Endometrial microvascular endothelial cells (primary cell): ENCODE measurements at regions not wholly inside any gene's neighbourhood (a gene's known extent, or its start where the extent isn't known, plus 50 kb on each side); places are given as distances from the start of the nearest gene placed in this dataset.

Experiments
- in situ Hi-C: cut with HindIII; loops from 2 replicates; pipeline ENCODE4 v1.10.0; 2017; ENCODE audit warnings: low sequenced_read_pairs, low pct_unique_long_range_greater_than_20kb; ENCODE audit errors: inconsistent ontology term

- in situ Hi-C loops = no loop called here
Measured at GRCh38 chr6:44556046-44556445, 168.5 kb downstream of the CDC5L start.

- in situ Hi-C loops = no loop called here
Measured at GRCh38 chr6:44558024-44558831, 170.7 kb downstream of the CDC5L start.

GRCh38 chr6:44558832-44559251 is 171.3 kb downstream of the CDC5L start:
- in situ Hi-C loops = no loop called here

GRCh38 chr6:44559486-44560270 is 172.2 kb downstream of the CDC5L start:
- in situ Hi-C loops = no loop called here

GRCh38 chr6:44560458-44561059 is 173.1 kb downstream of the CDC5L start:
- in situ Hi-C loops = no loop called here

- in situ Hi-C loops = no loop called here
Measured at GRCh38 chr6:44561060-44561623, 173.6 kb downstream of the CDC5L start.

- in situ Hi-C loops = no loop called here
Measured at GRCh38 chr6:44561832-44562665, 174.5 kb downstream of the CDC5L start.

GRCh38 chr6:44563397-44563796 is 175.9 kb downstream of the CDC5L start:
- in situ Hi-C loops = no loop called here

- in situ Hi-C loops = no loop called here
Measured at GRCh38 chr6:44564906-44565524, 177.5 kb downstream of the CDC5L start.

GRCh38 chr6:44567406-44567805 is 179.9 kb downstream of the CDC5L start:
- in situ Hi-C loops = no loop called here

- in situ Hi-C loops = no loop called here
Measured at GRCh38 chr6:44569131-44569530, 181.6 kb downstream of the CDC5L start.

- in situ Hi-C loops = no loop called here
Measured at GRCh38 chr6:44569931-44570385, 182.5 kb downstream of the CDC5L start.

GRCh38 chr6:44571510-44571909 is 184.0 kb downstream of the CDC5L start:
- in situ Hi-C loops = no loop called here

- in situ Hi-C loops = no loop called here
Measured at GRCh38 chr6:44572346-44572745, 184.8 kb downstream of the CDC5L start.

GRCh38 chr6:44575644-44576043 is 188.1 kb downstream of the CDC5L start:
- in situ Hi-C loops = no loop called here

GRCh38 chr6:44576132-44576631 is 188.7 kb downstream of the CDC5L start:
- in situ Hi-C loops = no loop called here

GRCh38 chr6:44580901-44581300 is 193.4 kb downstream of the CDC5L start:
- in situ Hi-C loops = no loop called here

- in situ Hi-C loops = no loop called here
Measured at GRCh38 chr6:44582930-44583329, 195.4 kb downstream of the CDC5L start.
